B cell (primary cell): ENCODE measurements at regions not wholly inside any gene's neighbourhood (a gene's known extent, or its start where the extent isn't known, plus 50 kb on each side); places are given as distances from the start of the nearest gene placed in this dataset.

Source experiments
- ATAC-seq: fragments of 200-7000 bp; cut with Tn5 transposase; one replicate; pipeline ENCODE4 v1.10.0; 2021; ENCODE audit warnings: low read depth, mild to moderate bottlenecking, moderate number of reproducible peaks, moderate library complexity
- CTCF ChIA-PET: fragments of 350-600 bp; sonication (Branson Sonifier 250); formaldehyde crosslinking; loops from one replicate; lab custom pipeline; 2021; ENCODE audit warnings: antibody characterized with exemption, inconsistent platforms; lab: Charles Lee
- POLR2A ChIA-PET: fragments of 350-600 bp; sonication (Branson Sonifier 250); formaldehyde crosslinking; loops from one replicate; lab custom pipeline; 2021; ENCODE audit warnings: antibody characterized with exemption; lab: Charles Lee
- DNase-seq: peaks from one replicate; pipeline ENCODE4 v3.0.0; 2013
- H2AFZ ChIP-seq: 2 replicates; pipeline ENCODE4 v1.6.1; 2012; ENCODE audit warnings: mild to moderate bottlenecking, low read depth, low read length; ENCODE audit not compliant: insufficient read depth, poor library complexity, severe bottlenecking
- H3K27ac ChIP-seq, 2 donors: 1 replicate in 1 of 2; 2 replicates in 1 of 2; pipeline ENCODE4 v1.5.1; 2012 to 2013; ENCODE audit warnings: low read length in 2 of 2, mild to moderate bottlenecking in 2 of 2, moderate library complexity in 1 of 2
- H3K27me3 ChIP-seq, 4 experiments: fragments of 200-600 bp in 1 of 4; sonication (generic) in 1 of 4; replicated peaks in 1 of 4; 1 replicate in 2 of 4; 2 replicates in 2 of 4; pipeline versions ENCODE4 v1.6.1 to v1.7.0; 2013 to 2016; ENCODE audit warnings: low read length in 3 of 4, mild to moderate bottlenecking in 2 of 4, mixed read lengths in 1 of 4, moderate library complexity in 1 of 4; ENCODE audit not compliant: insufficient read depth in 4 of 4, control insufficient read depth in 3 of 4; ENCODE audit errors: control extremely low read depth in 1 of 4
- H3K36me3 ChIP-seq, 2 experiments: replicated peaks in 1 of 2; 1 replicate in 1 of 2; 2 replicates in 1 of 2; pipeline versions ENCODE4 v1.6.1 to v1.7.1; 2013; ENCODE audit warnings: low read length in 1 of 2; ENCODE audit not compliant: insufficient read depth in 2 of 2, control insufficient read depth in 1 of 2; ENCODE audit errors: control extremely low read depth in 1 of 2, extremely low read depth in 1 of 2
- H3K4me1 ChIP-seq, 2 donors: fragments of 200-600 bp in 1 of 2; sonication (generic) in 1 of 2; 1 replicate in 1 of 2; 2 replicates in 1 of 2; pipeline versions ENCODE4 v1.5.1 to v1.6.1; 2013 to 2017; ENCODE audit warnings: low read length in 2 of 2; ENCODE audit not compliant: control insufficient read depth in 2 of 2, insufficient read depth in 2 of 2
- H3K4me2 ChIP-seq: replicated peaks from 2 replicates; pipeline ENCODE3; 2012; ENCODE audit warnings: mild to moderate bottlenecking, low read depth, low read length; ENCODE audit not compliant: poor library complexity, severe bottlenecking
- H3K4me3 ChIP-seq, 5 experiments: fragments of 200-600 bp in 1 of 5; sonication (generic) in 1 of 5; 1 replicate in 3 of 5; 2 replicates in 2 of 5; pipeline versions ENCODE4 v1.5.1 to v1.7.0; 2011 to 2016; ENCODE audit warnings: low read length in 4 of 5, mild to moderate bottlenecking in 4 of 5, low read depth in 2 of 5, control low read depth in 1 of 5, moderate library complexity in 1 of 5; ENCODE audit not compliant: insufficient read depth in 1 of 5; ENCODE audit errors: control extremely low read depth in 1 of 5, extremely low read depth in 1 of 5
- H3K79me2 ChIP-seq: fragments of 200-600 bp; sonication (generic); one replicate; pipeline ENCODE4 v1.6.0; 2016; ENCODE audit warnings: low read length; ENCODE audit not compliant: control insufficient read depth, insufficient read depth
- H3K9ac ChIP-seq: fragments of 200-600 bp; sonication (generic); 2 replicates; pipeline ENCODE4 v1.6.1; 2017; ENCODE audit warnings: mild to moderate bottlenecking, low read length, moderate library complexity
- H3K9me3 ChIP-seq, 3 donors: one replicate each; pipeline versions ENCODE4 v1.6.1 to v1.7.1; 2013; ENCODE audit warnings: low read length in 2 of 3; ENCODE audit not compliant: control insufficient read depth in 2 of 3, insufficient read depth in 1 of 3; ENCODE audit errors: control extremely low read depth in 1 of 3
- H4K20me1 ChIP-seq: 2 replicates; pipeline ENCODE4 v1.6.0; 2012; ENCODE audit warnings: mild to moderate bottlenecking, low read length; ENCODE audit not compliant: insufficient read depth, control insufficient read depth, poor library complexity, severe bottlenecking
- H3K27ac Mint-ChIP-seq: one replicate; pipeline ENCODE4 v1.8.0; 2021; ENCODE audit warnings: mixed read lengths
- H3K27me3 Mint-ChIP-seq: one replicate; pipeline ENCODE4 v1.8.0; 2021; ENCODE audit warnings: mixed read lengths
- H3K4me1 Mint-ChIP-seq: one replicate; pipeline ENCODE4 v1.8.0; 2021; ENCODE audit warnings: mixed read lengths
- H3K4me3 Mint-ChIP-seq: one replicate; pipeline ENCODE4 v1.8.0; 2021; ENCODE audit warnings: mixed read lengths
- H3K9me3 Mint-ChIP-seq: one replicate; pipeline ENCODE4 v1.8.0; 2022; ENCODE audit warnings: mixed read lengths; ENCODE audit not compliant: insufficient read depth
- EZH2 ChIP-seq: IDR thresholded peaks from 2 replicates; pipeline ENCODE4 v1.6.1; 2012; ENCODE audit warnings: borderline replicate concordance, low read depth, mild to moderate bottlenecking, moderate library complexity, low read length; ENCODE audit not compliant: insufficient read depth, poor library complexity, severe bottlenecking
- WGBS: methylation state at CpG from one replicate; pipeline ENCODE4 v1.1.5; 2013; ENCODE audit warnings: missing lambda C conversion rate; ENCODE audit not compliant: insufficient coverage; 5-methylcytosine and 5-hydroxymethylcytosine counted together
- intact Hi-C: fragments of 100-400 bp; cut with micrococcal nuclease; formaldehyde crosslinking; loops from one replicate; pipeline ENCODE4 v1.10.0; 2022
- TF ChIP-seq, protein P1 (sequence below): fragments of 200-600 bp; IDR thresholded peaks from one replicate; pipeline ENCODE4 v1.8.0; 2022; ENCODE audit warnings: antibody characterized with exemption, mild to moderate bottlenecking

DNA sequence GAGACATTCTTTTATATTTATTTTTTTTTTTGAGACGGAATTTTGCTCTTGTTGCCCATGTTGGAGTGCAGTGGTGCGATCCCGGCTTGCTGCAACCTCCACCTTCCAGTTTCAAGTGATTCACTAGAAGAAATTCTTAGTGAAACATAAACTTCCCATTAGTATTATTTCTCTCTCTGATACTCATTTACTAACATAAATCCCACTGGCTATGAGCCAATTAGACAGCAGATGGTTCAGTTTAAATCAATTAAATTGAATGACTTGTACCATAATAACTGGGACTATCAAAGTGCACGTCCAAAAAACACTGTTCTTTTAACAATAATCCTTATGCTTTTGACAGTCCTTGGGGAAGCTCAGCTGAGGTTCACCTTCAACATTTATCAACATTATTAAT lies 111.2 kb upstream of the PTCHD4 start:
- ChIA-PET POLR2A (no interaction called here), CTCF (no interaction called here)
- H3K4me1 Mint-ChIP-seq: no peaks in the 10 kb centered on the region
- no CpG with 5 or more reads among the region's 4 CpGs for WGBS
- no peaks in the 10 kb centered on the region for H3K27me3 ChIP-seq
- no peak overlapping the region for H3K27ac Mint-ChIP-seq
- H3K9me3 Mint-ChIP-seq: no peaks in the 10 kb centered on the region
- TF ChIP-seq EZH2: no peak
- TF ChIP-seq, protein P1, sequence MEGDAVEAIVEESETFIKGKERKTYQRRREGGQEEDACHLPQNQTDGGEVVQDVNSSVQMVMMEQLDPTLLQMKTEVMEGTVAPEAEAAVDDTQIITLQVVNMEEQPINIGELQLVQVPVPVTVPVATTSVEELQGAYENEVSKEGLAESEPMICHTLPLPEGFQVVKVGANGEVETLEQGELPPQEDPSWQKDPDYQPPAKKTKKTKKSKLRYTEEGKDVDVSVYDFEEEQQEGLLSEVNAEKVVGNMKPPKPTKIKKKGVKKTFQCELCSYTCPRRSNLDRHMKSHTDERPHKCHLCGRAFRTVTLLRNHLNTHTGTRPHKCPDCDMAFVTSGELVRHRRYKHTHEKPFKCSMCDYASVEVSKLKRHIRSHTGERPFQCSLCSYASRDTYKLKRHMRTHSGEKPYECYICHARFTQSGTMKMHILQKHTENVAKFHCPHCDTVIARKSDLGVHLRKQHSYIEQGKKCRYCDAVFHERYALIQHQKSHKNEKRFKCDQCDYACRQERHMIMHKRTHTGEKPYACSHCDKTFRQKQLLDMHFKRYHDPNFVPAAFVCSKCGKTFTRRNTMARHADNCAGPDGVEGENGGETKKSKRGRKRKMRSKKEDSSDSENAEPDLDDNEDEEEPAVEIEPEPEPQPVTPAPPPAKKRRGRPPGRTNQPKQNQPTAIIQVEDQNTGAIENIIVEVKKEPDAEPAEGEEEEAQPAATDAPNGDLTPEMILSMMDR: no peak
- DNase-seq (no peak), ATAC-seq (no peak)
- intact Hi-C loops: no loop called here
- H3K4me3 Mint-ChIP-seq: no peak overlapping the region
- H3K27ac ChIP-seq: no peak overlapping the region
- H3K4me3 ChIP-seq: no peak overlapping the region
- H3K79me2 ChIP-seq: no peaks in the 10 kb centered on the region
- H3K27me3 Mint-ChIP-seq: no peaks in the 10 kb centered on the region
- no peak overlapping the region for H3K4me2 ChIP-seq
- H2AFZ ChIP-seq: no peak overlapping the region
- H3K9me3 ChIP-seq: no peaks in the 10 kb centered on the region
- no peak overlapping the region for H3K9ac ChIP-seq
- H3K36me3 ChIP-seq: no peaks in the 10 kb centered on the region
- H3K4me1 ChIP-seq: no peaks in the 10 kb centered on the region
- H4K20me1 ChIP-seq: no peaks in the 10 kb centered on the region

DNA sequence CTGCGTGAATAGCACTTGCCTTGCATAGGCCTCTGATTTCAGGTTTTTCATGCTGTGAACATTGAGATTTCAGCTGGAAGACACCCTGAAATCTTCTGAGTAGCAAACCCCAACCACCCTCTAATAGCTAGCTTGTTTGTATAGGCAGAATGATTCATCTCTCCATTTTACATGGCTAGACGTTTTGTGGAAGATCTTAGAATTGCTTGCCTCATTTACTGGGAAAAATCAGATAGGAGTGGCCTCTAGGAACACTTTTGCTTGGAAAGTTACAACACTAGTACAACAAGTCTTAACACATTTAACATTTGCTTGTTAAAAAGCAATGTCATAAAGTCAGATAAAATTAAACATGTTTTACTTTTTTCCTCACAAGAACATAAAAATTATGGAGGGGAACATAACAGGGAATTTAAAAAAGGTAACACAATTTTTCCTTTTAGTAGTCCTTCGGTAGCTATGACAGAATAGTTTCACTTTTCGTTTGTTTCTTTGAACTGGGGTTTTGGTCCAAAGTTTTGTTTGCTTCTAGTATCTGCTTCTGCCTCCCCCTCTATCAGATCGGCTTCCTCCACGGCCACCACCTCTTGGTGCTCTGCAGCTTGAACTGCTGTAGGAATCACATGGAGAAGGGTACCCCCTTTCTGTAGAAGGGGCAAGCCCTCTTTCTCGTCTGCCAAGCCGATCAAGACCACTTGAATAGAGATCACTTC lies 102.2 kb upstream of the PTCHD4 start:
- Histone ChIP-seq H3K4me2 (no peak overlapping the region), H3K9ac (no peak overlapping the region)

More for the DNA sequence above, 102.2 kb upstream of the PTCHD4 start:
- H2AFZ ChIP-seq: no peak overlapping the region
- no peaks in the 10 kb centered on the region for H3K36me3 ChIP-seq
- no peak overlapping the region for H3K4me3 Mint-ChIP-seq
- no peak for TF ChIP-seq EZH2
- TF ChIP-seq, protein P1: no peak
- WGBS: 94% methylated on average over 5 of the region's 8 CpGs
- H3K27ac ChIP-seq: no peak overlapping the region
- intact Hi-C loops: no loop called here
- H3K9me3 Mint-ChIP-seq: peaks cover 3% of the 10 kb centered on the region
- no peaks in the 10 kb centered on the region for H3K4me1 Mint-ChIP-seq
- DNase-seq (no peak), ATAC-seq (no peak)
- H3K79me2 ChIP-seq: no peaks in the 10 kb centered on the region
- POLR2A ChIA-PET: no interaction called here
- H3K27me3 ChIP-seq: no peaks in the 10 kb centered on the region
- H3K4me1 ChIP-seq: no peaks in the 10 kb centered on the region
- CTCF ChIA-PET: no interaction called here
- H3K9me3 ChIP-seq: no peaks in the 10 kb centered on the region
- H3K4me3 ChIP-seq: no peak overlapping the region
- H3K27ac Mint-ChIP-seq: no peak overlapping the region
- H3K27me3 Mint-ChIP-seq: no peaks in the 10 kb centered on the region
- H4K20me1 ChIP-seq: no peaks in the 10 kb centered on the region
